Fibroblast of lung (primary cell): ENCODE measurements at regions not wholly inside any gene's neighbourhood (a gene's known extent, or its start where the extent isn't known, plus 50 kb on each side); places are given as distances from the start of the nearest gene placed in this dataset.

ENCODE experiments used
- DNase-seq, 2 donors: peaks; one replicate each; pipeline versions ENCODE4 v3.0.0 to v3.0.0-alpha.2; 2010; ENCODE audit warnings: low read depth in 2 of 2
- H2AFZ ChIP-seq: 2 replicates; pipeline ENCODE4 v1.5.1; 2012; ENCODE audit warnings: low read length, control low read depth, inconsistent platforms
- H3K27ac ChIP-seq: 2 replicates; pipeline ENCODE4 v1.5.1; 2011; ENCODE audit warnings: low read length, control low read depth; ENCODE audit not compliant: insufficient read depth
- H3K27me3 ChIP-seq: 2 replicates; pipeline ENCODE4 v1.5.1; 2011; ENCODE audit warnings: mild to moderate bottlenecking, low read length; ENCODE audit not compliant: control insufficient read depth, insufficient read depth
- H3K36me3 ChIP-seq: 2 replicates; pipeline ENCODE4 v1.5.1; 2011; ENCODE audit warnings: low read length; ENCODE audit not compliant: control insufficient read depth, insufficient read depth
- H3K4me1 ChIP-seq: 2 replicates; pipeline ENCODE4 v1.5.1; 2011; ENCODE audit warnings: low read length; ENCODE audit not compliant: control insufficient read depth, insufficient read depth; ENCODE audit errors: extremely low read depth
- H3K4me2 ChIP-seq: 2 replicates; pipeline ENCODE4 v1.5.1; 2011; ENCODE audit warnings: low read length, control low read depth; ENCODE audit not compliant: insufficient read depth; ENCODE audit errors: extremely low read depth
- H3K4me3 ChIP-seq, 4 experiments: fragments of 200-600 bp in 1 of 4; sonication (generic) in 1 of 4; replicated peaks in 1 of 4; 2 replicates each; pipeline ENCODE4 v1.5.1; 2011 to 2016; ENCODE audit warnings: low read length in 4 of 4, low read depth in 3 of 4, mild to moderate bottlenecking in 3 of 4, control low read depth in 2 of 4, inconsistent platforms in 1 of 4, mixed read lengths in 1 of 4; ENCODE audit not compliant: insufficient read depth in 1 of 4; ENCODE audit errors: control extremely low read depth in 1 of 4
- H3K79me2 ChIP-seq: 2 replicates; pipeline ENCODE4 v1.5.1; 2012; ENCODE audit warnings: mild to moderate bottlenecking, low read length, inconsistent platforms; ENCODE audit not compliant: control insufficient read depth, insufficient read depth
- H3K9ac ChIP-seq: 2 replicates; pipeline ENCODE4 v1.5.1; 2011; ENCODE audit warnings: mild to moderate bottlenecking, low read length, control low read depth; ENCODE audit not compliant: insufficient read depth
- H3K9me3 ChIP-seq: 2 replicates; pipeline ENCODE4 v1.5.1; 2012; ENCODE audit warnings: low read depth, low read length; ENCODE audit not compliant: control insufficient read depth, insufficient read depth
- H4K20me1 ChIP-seq: 2 replicates; pipeline ENCODE4 v1.5.1; 2011; ENCODE audit warnings: low read length; ENCODE audit not compliant: control insufficient read depth, insufficient read depth; ENCODE audit errors: extremely low read depth
- EZH2 ChIP-seq: IDR thresholded peaks from 2 replicates; pipeline ENCODE4 v1.5.1; 2012; ENCODE audit warnings: low read length, control low read depth, mild to moderate bottlenecking; ENCODE audit errors: missing control alignments
- TF ChIP-seq, protein P1 (sequence below), 2 donors: IDR thresholded peaks in 1 of 2; conservative IDR thresholded peaks in 1 of 2; 1 replicate in 1 of 2; 2 replicates in 1 of 2; pipeline ENCODE4 v1.5.1; 2011 to 2012; ENCODE audit warnings: low read length in 2 of 2, control low read depth in 1 of 2, inconsistent platforms in 1 of 2, low read depth in 1 of 2, mild to moderate bottlenecking in 1 of 2

DNA sequence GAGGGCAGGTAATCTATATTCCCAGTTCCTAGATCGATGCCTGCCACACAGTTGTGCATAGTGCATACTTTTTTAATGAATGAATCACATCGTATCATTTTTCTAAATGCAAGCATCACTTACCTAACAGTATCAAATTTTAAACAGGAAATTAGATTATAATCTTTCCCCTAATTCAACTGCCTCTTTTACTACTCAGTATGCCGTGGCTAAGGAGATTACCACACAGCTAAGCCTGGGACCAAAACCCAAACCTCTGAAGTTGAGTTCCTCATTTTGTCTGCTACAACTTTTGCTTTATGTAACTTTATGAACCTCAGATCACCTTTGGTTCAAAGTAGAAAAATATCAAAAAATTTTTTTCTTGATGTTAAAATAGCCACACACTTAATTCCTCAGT lies 53.2 kb upstream of the FNDC3B start:
- Histone ChIP-seq H3K4me3 (no peak overlapping the region), H3K4me1 (peaks cover 4% of the 10 kb centered on the region), H3K36me3 (no peaks in the 10 kb centered on the region), H4K20me1 (no peaks in the 10 kb centered on the region), H2AFZ (no peak overlapping the region), H3K79me2 (no peaks in the 10 kb centered on the region), H3K9me3 (no peaks in the 10 kb centered on the region), H3K4me2 (no peak overlapping the region), H3K27ac (no peak overlapping the region), H3K9ac (no peak overlapping the region), H3K27me3 (no peaks in the 10 kb centered on the region)
- no peak for DNase-seq
- TF ChIP-seq, protein P1, sequence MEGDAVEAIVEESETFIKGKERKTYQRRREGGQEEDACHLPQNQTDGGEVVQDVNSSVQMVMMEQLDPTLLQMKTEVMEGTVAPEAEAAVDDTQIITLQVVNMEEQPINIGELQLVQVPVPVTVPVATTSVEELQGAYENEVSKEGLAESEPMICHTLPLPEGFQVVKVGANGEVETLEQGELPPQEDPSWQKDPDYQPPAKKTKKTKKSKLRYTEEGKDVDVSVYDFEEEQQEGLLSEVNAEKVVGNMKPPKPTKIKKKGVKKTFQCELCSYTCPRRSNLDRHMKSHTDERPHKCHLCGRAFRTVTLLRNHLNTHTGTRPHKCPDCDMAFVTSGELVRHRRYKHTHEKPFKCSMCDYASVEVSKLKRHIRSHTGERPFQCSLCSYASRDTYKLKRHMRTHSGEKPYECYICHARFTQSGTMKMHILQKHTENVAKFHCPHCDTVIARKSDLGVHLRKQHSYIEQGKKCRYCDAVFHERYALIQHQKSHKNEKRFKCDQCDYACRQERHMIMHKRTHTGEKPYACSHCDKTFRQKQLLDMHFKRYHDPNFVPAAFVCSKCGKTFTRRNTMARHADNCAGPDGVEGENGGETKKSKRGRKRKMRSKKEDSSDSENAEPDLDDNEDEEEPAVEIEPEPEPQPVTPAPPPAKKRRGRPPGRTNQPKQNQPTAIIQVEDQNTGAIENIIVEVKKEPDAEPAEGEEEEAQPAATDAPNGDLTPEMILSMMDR (conservative IDR thresholded peaks at IDR 0.05 in 1 of 2, IDR thresholded peaks at IDR 0.05 in 1 of 2; ENCODE audit: low read depth in 1 of 2, low read length in 2 of 2): no peak
- no peak for TF ChIP-seq EZH2

DNA sequence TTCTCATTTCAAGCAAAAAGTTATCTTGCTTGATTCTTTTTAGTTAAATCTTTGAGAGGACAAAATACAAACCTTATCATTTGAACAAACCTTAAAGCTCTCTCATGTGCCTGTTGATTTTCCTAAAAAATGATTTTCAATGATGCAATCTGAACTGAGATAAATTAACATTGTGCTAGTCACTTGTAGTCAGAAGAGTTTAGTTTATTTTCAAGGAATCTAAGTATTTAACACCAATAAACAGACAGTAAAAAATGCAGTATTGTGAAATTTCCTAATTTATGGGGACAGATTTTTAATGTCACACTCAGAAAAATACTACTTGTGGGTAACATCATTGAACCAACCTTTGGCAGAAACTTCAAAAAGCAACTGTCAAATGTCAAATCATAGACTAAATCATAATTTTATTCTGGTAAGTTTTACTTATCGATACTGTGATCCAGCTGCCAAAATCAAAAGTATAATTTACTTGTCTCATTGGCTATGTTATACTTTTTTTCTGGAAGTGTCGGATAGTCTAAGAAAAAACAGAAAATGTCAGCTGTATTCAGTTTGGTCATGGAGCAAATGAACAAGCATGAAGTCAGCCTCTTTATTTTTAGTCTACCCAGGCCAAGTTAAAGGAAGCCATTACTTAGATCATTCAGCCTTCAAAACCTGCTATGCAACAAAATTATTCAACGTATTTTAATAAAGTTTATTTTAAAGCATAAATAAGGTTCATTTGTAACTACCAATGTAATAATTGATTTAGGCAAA lies 52.4 kb upstream of the FNDC3B start:
- Histone ChIP-seq H3K79me2 (no peaks in the 10 kb centered on the region), H3K27ac (no peak overlapping the region), H3K4me3 (no peak overlapping the region), H2AFZ (no peak overlapping the region), H4K20me1 (no peaks in the 10 kb centered on the region), H3K27me3 (no peaks in the 10 kb centered on the region), H3K9me3 (no peaks in the 10 kb centered on the region), H3K4me1 (peaks cover 4% of the 10 kb centered on the region), H3K9ac (no peak overlapping the region), H3K36me3 (no peaks in the 10 kb centered on the region), H3K4me2 (no peak overlapping the region)
- TF ChIP-seq EZH2: no peak
- TF ChIP-seq, protein P1 (conservative IDR thresholded peaks at IDR 0.05 in 1 of 2, IDR thresholded peaks at IDR 0.05 in 1 of 2; ENCODE audit: low read depth in 1 of 2, low read length in 2 of 2): no peak
- peak in 1 of 2 donors; percentile 22 for DNase-seq
